RWPE2 (cell line): ENCODE measurements at regions not wholly inside any gene's neighbourhood (a gene's known extent, or its start where the extent isn't known, plus 50 kb on each side); places are given as distances from the start of the nearest gene placed in this dataset.

Source experiments
- ATAC-seq: fragments of 200-7000 bp; cut with Tn5 transposase; 3 replicates; pipeline ENCODE4 v1.9.1; 2021; ENCODE audit warnings: low read depth
- DNase-seq: peaks from one replicate; pipeline ENCODE4 v3.0.0-alpha.2; 2020; ENCODE audit warnings: low spot score
- H3K27ac ChIP-seq: fragments of 450-650 bp; 2 replicates; pipeline ENCODE4 v1.5.1; 2017; ENCODE audit warnings: mild to moderate bottlenecking; ENCODE audit not compliant: poor library complexity, severe bottlenecking
- H3K27me3 ChIP-seq: fragments of 250-450 bp; sonication (Bioruptor Pico); 2 replicates; pipeline ENCODE4 v1.5.1; 2021; ENCODE audit warnings: mild to moderate bottlenecking, moderate library complexity; ENCODE audit not compliant: insufficient read depth, poor library complexity, severe bottlenecking
- H3K36me3 ChIP-seq: fragments of 250-450 bp; sonication (Bioruptor Pico); 2 replicates; pipeline ENCODE4 v1.5.1; 2020; ENCODE audit warnings: low read depth, mild to moderate bottlenecking, moderate library complexity
- H3K4me1 ChIP-seq: fragments of 250-450 bp; sonication (Bioruptor Pico); 2 replicates; pipeline ENCODE4 v1.5.1; 2021; ENCODE audit warnings: mild to moderate bottlenecking, moderate library complexity; ENCODE audit not compliant: insufficient read depth, poor library complexity, severe bottlenecking
- H3K4me3 ChIP-seq: fragments of 250-450 bp; sonication (Bioruptor Pico); 2 replicates; pipeline ENCODE4 v1.5.1; 2021; ENCODE audit warnings: mild to moderate bottlenecking, moderate library complexity; ENCODE audit not compliant: severe bottlenecking
- H3K9me3 ChIP-seq: fragments of 250-450 bp; sonication (Bioruptor Pico); 2 replicates; pipeline ENCODE4 v1.5.1; 2021; ENCODE audit warnings: mild to moderate bottlenecking, moderate library complexity; ENCODE audit not compliant: severe bottlenecking
- TF ChIP-seq, protein P1 (sequence below): fragments of 450-650 bp; IDR thresholded peaks from one replicate; pipeline ENCODE4 v1.5.1; 2017; ENCODE audit warnings: mild to moderate bottlenecking, moderate library complexity; ENCODE audit not compliant: poor library complexity, severe bottlenecking

DNA sequence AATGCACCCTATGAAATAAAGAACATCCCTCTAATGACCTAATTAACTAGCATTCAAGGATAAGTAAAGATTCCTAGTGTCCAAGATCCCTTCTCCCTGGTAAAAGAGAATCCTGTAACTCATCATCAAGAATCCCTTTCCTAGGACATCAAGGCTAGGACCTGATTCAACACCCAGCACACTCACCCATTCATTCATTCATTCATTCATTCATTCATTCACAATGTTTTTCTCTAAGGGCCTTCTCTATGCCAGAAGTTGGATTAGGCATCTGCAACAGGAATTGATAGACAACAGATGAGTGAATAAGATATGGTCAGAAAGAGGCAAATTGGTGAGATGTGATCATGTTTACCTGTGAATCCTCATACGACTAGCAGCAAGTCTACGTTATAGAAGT is 126.8 kb downstream of the OSR1 start:
- TF ChIP-seq, protein P1, sequence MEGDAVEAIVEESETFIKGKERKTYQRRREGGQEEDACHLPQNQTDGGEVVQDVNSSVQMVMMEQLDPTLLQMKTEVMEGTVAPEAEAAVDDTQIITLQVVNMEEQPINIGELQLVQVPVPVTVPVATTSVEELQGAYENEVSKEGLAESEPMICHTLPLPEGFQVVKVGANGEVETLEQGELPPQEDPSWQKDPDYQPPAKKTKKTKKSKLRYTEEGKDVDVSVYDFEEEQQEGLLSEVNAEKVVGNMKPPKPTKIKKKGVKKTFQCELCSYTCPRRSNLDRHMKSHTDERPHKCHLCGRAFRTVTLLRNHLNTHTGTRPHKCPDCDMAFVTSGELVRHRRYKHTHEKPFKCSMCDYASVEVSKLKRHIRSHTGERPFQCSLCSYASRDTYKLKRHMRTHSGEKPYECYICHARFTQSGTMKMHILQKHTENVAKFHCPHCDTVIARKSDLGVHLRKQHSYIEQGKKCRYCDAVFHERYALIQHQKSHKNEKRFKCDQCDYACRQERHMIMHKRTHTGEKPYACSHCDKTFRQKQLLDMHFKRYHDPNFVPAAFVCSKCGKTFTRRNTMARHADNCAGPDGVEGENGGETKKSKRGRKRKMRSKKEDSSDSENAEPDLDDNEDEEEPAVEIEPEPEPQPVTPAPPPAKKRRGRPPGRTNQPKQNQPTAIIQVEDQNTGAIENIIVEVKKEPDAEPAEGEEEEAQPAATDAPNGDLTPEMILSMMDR: no peak
- DNase-seq (no peak), ATAC-seq (no peak)
- Histone ChIP-seq H3K36me3 (no peaks in the 10 kb centered on the region), H3K27ac (no peak overlapping the region), H3K4me3 (no peak overlapping the region), H3K9me3 (no peaks in the 10 kb centered on the region), H3K4me1 (peaks cover 36% of the 10 kb centered on the region), H3K27me3 (no peaks in the 10 kb centered on the region)

DNA sequence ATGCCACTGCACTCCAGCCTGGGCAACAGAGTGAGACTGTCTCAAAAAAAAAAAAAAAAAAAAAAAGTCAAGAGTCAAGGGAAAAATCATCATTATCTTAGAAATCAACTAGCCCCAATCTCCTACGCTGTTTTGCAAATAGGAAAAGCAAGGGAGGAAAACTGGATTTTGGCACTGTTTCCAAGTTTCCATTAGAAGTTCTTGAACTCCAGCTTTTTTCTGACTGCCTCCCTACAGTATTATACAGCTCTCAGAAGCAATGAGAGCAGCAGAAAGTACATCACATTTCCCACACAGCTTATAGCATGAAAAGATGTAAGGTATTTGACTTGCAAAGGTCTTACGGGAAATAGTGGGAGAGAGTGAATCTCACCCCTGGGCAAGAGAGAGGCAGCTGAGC is 127.8 kb downstream of the OSR1 start:
- H3K36me3 ChIP-seq: no peaks in the 10 kb centered on the region
- no peak overlapping the region for H3K27ac ChIP-seq
- H3K27me3 ChIP-seq: no peaks in the 10 kb centered on the region
- ATAC-seq (no peak), DNase-seq (no peak)
- H3K4me3 ChIP-seq: no peak overlapping the region
- H3K4me1 ChIP-seq: peaks cover 30% of the 10 kb centered on the region
- H3K9me3 ChIP-seq: no peaks in the 10 kb centered on the region
- TF ChIP-seq, protein P1: no peak

DNA sequence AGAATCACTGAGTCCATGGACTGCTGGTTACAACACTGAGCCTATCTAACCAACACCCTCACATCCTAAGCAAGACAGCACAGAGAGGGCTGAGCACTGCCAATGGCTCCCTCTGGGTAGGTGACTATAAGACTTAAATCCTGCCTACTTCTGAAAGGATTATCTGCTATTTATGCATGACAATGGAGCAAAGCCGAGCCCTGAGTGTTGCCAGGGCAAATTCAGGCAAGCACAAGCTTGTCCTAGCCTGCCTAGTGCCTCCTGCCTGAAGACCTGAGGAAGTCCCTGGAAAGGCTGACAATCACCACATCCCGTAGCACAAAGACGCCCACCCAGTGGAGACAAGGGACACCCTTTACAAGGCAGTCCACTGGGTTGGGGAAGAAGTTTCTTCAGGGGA is 129.7 kb downstream of the OSR1 start:
- ATAC-seq (peak; percentile 90), DNase-seq (peak; percentile 67)
- no peak overlapping the region for H3K4me3 ChIP-seq
- no peaks in the 10 kb centered on the region for H3K36me3 ChIP-seq
- no peak overlapping the region for H3K27ac ChIP-seq
- TF ChIP-seq, protein P1: no peak
- no peaks in the 10 kb centered on the region for H3K9me3 ChIP-seq
- H3K27me3 ChIP-seq: no peaks in the 10 kb centered on the region
- H3K4me1 ChIP-seq: peaks cover 11% of the 10 kb centered on the region

DNA sequence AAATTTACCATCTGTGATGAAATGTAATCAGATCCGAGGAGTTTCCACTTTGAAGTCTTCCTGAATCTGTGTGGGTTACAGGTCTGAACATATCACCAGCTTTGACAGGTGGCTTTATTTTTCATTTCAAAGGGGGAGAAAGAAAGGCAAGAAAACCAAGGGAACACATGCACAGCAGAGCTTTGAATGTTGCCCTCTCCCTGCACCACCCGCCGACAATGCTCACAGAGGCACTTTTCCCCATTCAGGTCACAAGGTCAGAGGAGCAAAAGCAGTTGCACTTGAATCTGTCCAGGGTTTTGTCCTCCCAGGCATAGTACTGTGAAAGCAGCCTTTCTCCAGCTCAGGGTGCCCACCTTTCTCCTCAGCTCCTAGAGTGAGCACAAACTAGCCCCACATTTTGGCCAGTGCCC is 130.2 kb downstream of the OSR1 start:
- ATAC-seq (0 out of 3 replicates have a peak, but pooled peaks have one; percentile 7), DNase-seq (no peak)
- no peaks in the 10 kb centered on the region for H3K27me3 ChIP-seq
- TF ChIP-seq, protein P1: no peak
- no peak overlapping the region for H3K4me3 ChIP-seq
- H3K9me3 ChIP-seq: no peaks in the 10 kb centered on the region
- no peaks in the 10 kb centered on the region for H3K36me3 ChIP-seq
- H3K27ac ChIP-seq: no peak overlapping the region
- peaks cover 10% of the 10 kb centered on the region for H3K4me1 ChIP-seq

DNA sequence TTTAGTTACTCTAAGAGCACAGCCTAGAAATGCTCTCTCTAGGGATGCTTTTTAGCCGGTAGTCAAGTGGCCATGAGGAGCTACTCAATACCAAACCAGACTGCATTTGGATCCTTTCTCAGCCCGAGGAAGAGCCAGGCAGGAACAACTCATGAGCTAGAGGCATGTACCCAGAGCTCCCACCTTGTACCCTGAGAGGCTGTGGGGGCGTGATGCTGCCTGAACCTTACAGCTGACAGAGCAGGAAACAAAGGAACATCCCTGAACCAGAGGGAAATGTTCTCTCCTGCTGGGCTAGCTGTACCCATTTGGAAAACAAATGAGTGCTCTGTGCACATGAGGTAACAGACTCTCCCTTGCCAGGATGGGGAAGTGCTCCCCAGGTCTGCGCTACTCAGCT is 131.6 kb downstream of the OSR1 start:
- ATAC-seq: no peak
- H3K4me3 ChIP-seq: no peak overlapping the region

More for the DNA sequence above, 131.6 kb downstream of the OSR1 start:
- H3K4me1 ChIP-seq: peaks cover 10% of the 10 kb centered on the region
- no peaks in the 10 kb centered on the region for H3K36me3 ChIP-seq
- H3K27ac ChIP-seq: no peak overlapping the region
- no peak for DNase-seq
- no peaks in the 10 kb centered on the region for H3K9me3 ChIP-seq
- TF ChIP-seq, protein P1: no peak
- no peaks in the 10 kb centered on the region for H3K27me3 ChIP-seq
